ENCODE measurements at regions not wholly inside any gene's neighbourhood (a gene's known extent, or its start where the extent isn't known, plus 50 kb on each side); places are given as distances from the start of the nearest gene placed in this dataset.

GRCh38 chr13:65011378-65011777 lies 2218.8 kb downstream of the PCDH9 start:
- H3K79me2 ChIP-seq (ENCODE audit: insufficient read depth, low read length) = no peaks in the 10 kb centered on the region
- H3K9ac ChIP-seq (ENCODE audit: insufficient read depth, low read depth, low read length) = no peak overlapping the region
- H2AFZ ChIP-seq (ENCODE audit: low read length) = no peak overlapping the region
- ChIA-PET POLR2A (no interaction called here), CTCF (ENCODE audit: low intra/inter-chr PET ratio, low total read pairs) (no interaction called here)
- DNase-seq (ENCODE audit: low spot score) (no peak), FAIRE-seq (no peak), ATAC-seq (no peak)
- no peak overlapping the region for H3K4me2 ChIP-seq (ENCODE audit: low read depth, low read length)
- intact Hi-C loops (cut with micrococcal nuclease; ENCODE audit: unreplicated experiment) = no loop called here
- in situ Hi-C loops (cut with HindIII; ENCODE audit: extremely low pct_ligation_motif_present, low pct_unique_long_range_greater_than_20kb) = no loop called here
- no peak for TF ChIP-seq ZNF180 (CRISPR knock-in tag; IDR thresholded peaks at IDR 0.05; ENCODE audit: borderline replicate concordance, low read depth)
- TF ChIP-seq ZFP82 (CRISPR knock-in tag; IDR thresholded peaks at IDR 0.05; ENCODE audit: borderline replicate concordance) = no peak
- TF ChIP-seq ZBTB21 (CRISPR knock-in tag; IDR thresholded peaks at IDR 0.05) = no peak
- no peak for TF ChIP-seq FOXK2 (IDR thresholded peaks at IDR 0.05)
- no peak for TF ChIP-seq ZKSCAN1 (IDR thresholded peaks at IDR 0.05; ENCODE audit: low read length)
- TF ChIP-seq ZNF782 (CRISPR knock-in tag; IDR thresholded peaks at IDR 0.05; ENCODE audit: borderline replicate concordance) = no peak
- TF ChIP-seq IRF9 (CRISPR knock-in tag; IDR thresholded peaks at IDR 0.05; ENCODE audit: borderline replicate concordance) = no peak
- TF ChIP-seq ATF7 (IDR thresholded peaks at IDR 0.05) = no peak
- no peak for TF ChIP-seq ATF7 (CRISPR knock-in tag; IDR thresholded peaks at IDR 0.05)
- no peak for TF ChIP-seq KLF12 (CRISPR knock-in tag; IDR thresholded peaks at IDR 0.05; ENCODE audit: borderline replicate concordance)
- TF ChIP-seq EZH2 (conservative IDR thresholded peaks at IDR 0.05; ENCODE audit: low read depth, low read length) = no peak
- no peak for TF ChIP-seq STAT5B (CRISPR knock-in tag; IDR thresholded peaks at IDR 0.05)
- TF ChIP-seq PHF21A (CRISPR knock-in tag; IDR thresholded peaks at IDR 0.05) = no peak
- TF ChIP-seq CENPBD1 (CRISPR knock-in tag; IDR thresholded peaks at IDR 0.05; ENCODE audit: borderline replicate concordance, low read depth) = no peak
- TF ChIP-seq ZNF7 (CRISPR knock-in tag; IDR thresholded peaks at IDR 0.05) = no peak
- TF ChIP-seq ZBTB44 (CRISPR knock-in tag; IDR thresholded peaks at IDR 0.05) = no peak
- no peak overlapping the region for H3K4me3 ChIP-seq (replicated peaks in 1 of 3; ENCODE audit: insufficient read depth in 1 of 3, low read depth in 2 of 3, low read length in 3 of 3)
- WGBS (ENCODE audit: low lambda C conversion rate) = 19% methylated on average over 3 of the region's 3 CpGs
- no peaks in the 10 kb centered on the region for H3K36me3 ChIP-seq (replicated peaks in 1 of 2; ENCODE audit: control insufficient read depth in 1 of 2, insufficient read depth in 2 of 2, low read length in 2 of 2)
- no peaks in the 10 kb centered on the region for H3K27me3 ChIP-seq (ENCODE audit: control insufficient read depth in 1 of 2, insufficient read depth in 2 of 2, low read length in 2 of 2)
- H3K4me1 ChIP-seq (ENCODE audit: insufficient read depth, low read length) = no peaks in the 10 kb centered on the region
- no TSS peak for BruUV-seq (replicated peaks)
- no peak overlapping the region for H3K27ac ChIP-seq (ENCODE audit: extremely low read length, insufficient read depth, low read length)
- H4K20me1 ChIP-seq (ENCODE audit: insufficient read depth, low read length) = no peaks in the 10 kb centered on the region
- H3K9me3 ChIP-seq (ENCODE audit: low read length) = no peaks in the 10 kb centered on the region
